PC-3 (cell line): ENCODE measurements at regions not wholly inside any gene's neighbourhood (a gene's known extent, or its start where the extent isn't known, plus 50 kb on each side); places are given as distances from the start of the nearest gene placed in this dataset.

ENCODE experiments used
- ATAC-seq: fragments of 200-7000 bp; cut with Tn5 transposase; 2 replicates; pipeline ENCODE4 v1.9.1; 2020; ENCODE audit warnings: mild to moderate bottlenecking, moderate library complexity
- BruUV-seq: library from RNA; stranded (reverse); fragments of 400-500 nt; replicated peaks from 2 replicates; lab custom pipeline; 2021; lab: Mats Ljungman, UMichigan
- CTCF ChIA-PET: fragments of 300-600 bp; sonication (Branson Sonifier 250); formaldehyde crosslinking; loops from one replicate; lab custom pipeline; 2022; ENCODE audit warnings: antibody characterized with exemption; lab: Charles Lee
- POLR2A ChIA-PET: fragments of 300-600 bp; sonication (Branson Sonifier 250); formaldehyde crosslinking; loops from one replicate; lab custom pipeline; 2022; ENCODE audit warnings: antibody characterized with exemption; ENCODE audit not compliant: unreplicated experiment; lab: Charles Lee
- DNase-seq: peaks from one replicate; pipeline ENCODE4 v3.0.0-alpha.2; 2015
- H2AFZ ChIP-seq: fragments of 300-600 bp; sonication (generic); 2 replicates; pipeline ENCODE4 v1.6.0; 2016; ENCODE audit warnings: antibody characterized with exemption, low read length
- H3F3A ChIP-seq: fragments of 300-600 bp; sonication (generic); one replicate; pipeline ENCODE4 v1.6.0; 2017; ENCODE audit warnings: antibody characterized with exemption, low read length, control low read depth, mild to moderate bottlenecking; ENCODE audit not compliant: unreplicated experiment
- H3K27ac ChIP-seq: fragments of 300-600 bp; sonication (generic); 2 replicates; pipeline ENCODE4 v1.5.1; 2016; ENCODE audit warnings: mild to moderate bottlenecking, low read length
- H3K27me3 ChIP-seq: fragments of 300-600 bp; sonication (generic); 2 replicates; pipeline ENCODE4 v1.6.1; 2016; ENCODE audit warnings: low read length, mixed read lengths
- H3K36me3 ChIP-seq: fragments of 300-600 bp; sonication (generic); 2 replicates; pipeline ENCODE4 v1.6.1; 2016; ENCODE audit warnings: low read depth, mixed run types, low read length, mixed read lengths
- H3K4me1 ChIP-seq: fragments of 300-600 bp; sonication (generic); 2 replicates; pipeline ENCODE4 v1.5.1; 2016; ENCODE audit warnings: low read length; ENCODE audit not compliant: insufficient read depth
- H3K4me2 ChIP-seq: fragments of 300-600 bp; sonication (generic); 2 replicates; pipeline ENCODE4 v1.6.0; 2016; ENCODE audit warnings: low read length
- H3K4me3 ChIP-seq: fragments of 300-600 bp; sonication (generic); 2 replicates; pipeline ENCODE4 v1.5.1; 2016; ENCODE audit warnings: mild to moderate bottlenecking, low read length, mixed read lengths
- H3K79me2 ChIP-seq: fragments of 300-600 bp; sonication (generic); 2 replicates; pipeline ENCODE4 v1.6.1; 2017; ENCODE audit warnings: low read length, mixed read lengths
- H3K9ac ChIP-seq: fragments of 300-600 bp; sonication (generic); 2 replicates; pipeline ENCODE4 v1.6.0; 2016; ENCODE audit warnings: mild to moderate bottlenecking, low read length
- H3K9me2 ChIP-seq: fragments of 300-600 bp; sonication (generic); replicated peaks from 2 replicates; pipeline ENCODE4 v1.6.1; 2016; ENCODE audit warnings: mixed run types, low read length, mixed read lengths
- H3K9me3 ChIP-seq: fragments of 300-600 bp; sonication (generic); 2 replicates; pipeline ENCODE4 v1.6.1; 2016; ENCODE audit warnings: low read length, mixed read lengths
- H4K20me1 ChIP-seq: fragments of 300-600 bp; sonication (generic); 2 replicates; pipeline ENCODE4 v1.6.1; 2016; ENCODE audit warnings: low read length, mixed read lengths
- CTCF ChIP-seq: fragments of 300-600 bp; sonication (generic); conservative IDR thresholded peaks from 2 replicates; pipeline ENCODE4 v1.5.1; 2017; ENCODE audit warnings: antibody characterized with exemption, low read depth, mild to moderate bottlenecking, low read length
- EZH2 ChIP-seq: fragments of 300-600 bp; sonication (generic); IDR thresholded peaks from one replicate; pipeline ENCODE4 v1.6.1; 2017; ENCODE audit warnings: antibody characterized with exemption, mild to moderate bottlenecking, low read length; ENCODE audit not compliant: unreplicated experiment
- EZH2phosphoT487 ChIP-seq: fragments of 300-600 bp; sonication (generic); IDR thresholded peaks from 2 replicates; pipeline ENCODE4 v1.6.1; 2018; ENCODE audit warnings: mild to moderate bottlenecking, antibody characterized with exemption, low read length, borderline replicate concordance
- intact Hi-C: fragments of 100-400 bp; cut with micrococcal nuclease; formaldehyde crosslinking; loops from 2 replicates; pipeline ENCODE4 v1.9.0; 2023

GRCh38 chr12:111193496-111193895 lies 175.4 kb downstream of the PHETA1 start:
- Histone ChIP-seq H4K20me1 (no peaks in the 10 kb centered on the region), H3K4me1 (no peaks in the 10 kb centered on the region), H3K9me2 (no peaks in the 10 kb centered on the region), H3K27me3 (peaks cover 80% of the 10 kb centered on the region), H3K9me3 (no peaks in the 10 kb centered on the region), H3K4me2 (no peak overlapping the region), H3K27ac (no peak overlapping the region), H3K9ac (no peak overlapping the region), H3K79me2 (no peaks in the 10 kb centered on the region), H3K36me3 (no peaks in the 10 kb centered on the region), H3K4me3 (no peak overlapping the region), H2AFZ (no peak overlapping the region), H3F3A (no peaks in the 10 kb centered on the region)
- DNase-seq, result no peak
- ATAC-seq, result no peak
- ChIA-PET POLR2A (no interaction called here), CTCF (no interaction called here)
- TF ChIP-seq EZH2phosphoT487 (no peak), CTCF (no peak), EZH2 (no peak)
- no TSS peak for BruUV-seq
- intact Hi-C loops, result no loop called here

GRCh38 chr12:111193067-111193466 lies 175.8 kb downstream of the PHETA1 start:
- no peak overlapping the region for H3K4me3 ChIP-seq
- no TSS peak for BruUV-seq
- no peaks in the 10 kb centered on the region for H3K79me2 ChIP-seq
- intact Hi-C loops, result no loop called here
- H4K20me1 ChIP-seq, result no peaks in the 10 kb centered on the region
- H3K9me3 ChIP-seq, result no peaks in the 10 kb centered on the region
- ATAC-seq, result no peak
- CTCF ChIA-PET, result interaction anchor here (0.5 kb wide), 1 partner anchor 289 kb away, joined by 8 read pairs; no protein-coding TSS in a partner anchor
- H3K4me2 ChIP-seq, result no peak overlapping the region
- H3K27ac ChIP-seq, result no peak overlapping the region
- DNase-seq, result no peak
- H3K27me3 ChIP-seq, result peaks cover 85% of the 10 kb centered on the region
- H3F3A ChIP-seq, result no peaks in the 10 kb centered on the region
- H3K9ac ChIP-seq, result no peak overlapping the region
- H2AFZ ChIP-seq, result no peak overlapping the region
- TF ChIP-seq EZH2phosphoT487 (no peak), CTCF (no peak), EZH2 (no peak)
- no peaks in the 10 kb centered on the region for H3K9me2 ChIP-seq
- POLR2A ChIA-PET, result no interaction called here
- no peaks in the 10 kb centered on the region for H3K36me3 ChIP-seq
- no peaks in the 10 kb centered on the region for H3K4me1 ChIP-seq

GRCh38 chr12:111192647-111193046 lies 176.2 kb downstream of the PHETA1 start:
- Histone ChIP-seq H4K20me1 (no peaks in the 10 kb centered on the region), H3K79me2 (no peaks in the 10 kb centered on the region), H3K9me2 (no peaks in the 10 kb centered on the region), H2AFZ (no peak overlapping the region), H3K36me3 (no peaks in the 10 kb centered on the region), H3K4me3 (no peak overlapping the region), H3F3A (no peaks in the 10 kb centered on the region), H3K4me1 (no peaks in the 10 kb centered on the region), H3K4me2 (no peak overlapping the region), H3K9ac (no peak overlapping the region), H3K27ac (no peak overlapping the region), H3K9me3 (no peaks in the 10 kb centered on the region), H3K27me3 (peaks cover 84% of the 10 kb centered on the region)
- BruUV-seq, result no TSS peak
- DNase-seq, result no peak
- CTCF ChIA-PET, result interaction anchor here (0.5 kb wide), 1 partner anchor 290 kb away, joined by 8 read pairs; no protein-coding TSS in a partner anchor
- POLR2A ChIA-PET, result no interaction called here
- TF ChIP-seq EZH2phosphoT487 (no peak), EZH2 (no peak), CTCF (no peak)
- no peak for ATAC-seq
- intact Hi-C loops, result no loop called here
